ENCODE measurements at regions not wholly inside any gene's neighbourhood (a gene's known extent, or its start where the extent isn't known, plus 50 kb on each side); places are given as distances from the start of the nearest gene placed in this dataset.
"Not testable (repeated sequence)": the region's sequence is repeated elsewhere in the genome, so short reads cannot be mapped to it uniquely, and the experiment has no call there.

- Histone ChIP-seq H3K36me3 (ENCODE audit: control insufficient read depth in 2 of 2, insufficient read depth in 2 of 2, low read length in 1 of 2) (no peaks in the 10 kb centered on the region), H3K9me3 (ENCODE audit: control insufficient read depth in 2 of 2, insufficient read depth in 1 of 2, low read depth in 1 of 2, low read length in 1 of 2) (no peaks in the 10 kb centered on the region), H3K4me3 (ENCODE audit: low read depth in 1 of 2, low read length in 2 of 2) (no peak overlapping the region), H3K27me3 (ENCODE audit: control insufficient read depth in 1 of 2, insufficient read depth in 2 of 2, low read length in 2 of 2) (no peaks in the 10 kb centered on the region), H3K27ac (ENCODE audit: low read depth in 2 of 2, low read length in 1 of 2) (no peak overlapping the region), H3K4me1 (ENCODE audit: control insufficient read depth in 2 of 2, insufficient read depth in 2 of 2, low read length in 1 of 2) (peaks cover 0 to 7% of the 10 kb centered on the region in 2 donors)
- WGBS, 2 donors = 87 to 95% methylated on average over 3 of the region's 3 CpGs
Observed at GRCh38 chr3:40752492-40752891, 227.7 kb downstream of the ZNF621 start.

DNA sequence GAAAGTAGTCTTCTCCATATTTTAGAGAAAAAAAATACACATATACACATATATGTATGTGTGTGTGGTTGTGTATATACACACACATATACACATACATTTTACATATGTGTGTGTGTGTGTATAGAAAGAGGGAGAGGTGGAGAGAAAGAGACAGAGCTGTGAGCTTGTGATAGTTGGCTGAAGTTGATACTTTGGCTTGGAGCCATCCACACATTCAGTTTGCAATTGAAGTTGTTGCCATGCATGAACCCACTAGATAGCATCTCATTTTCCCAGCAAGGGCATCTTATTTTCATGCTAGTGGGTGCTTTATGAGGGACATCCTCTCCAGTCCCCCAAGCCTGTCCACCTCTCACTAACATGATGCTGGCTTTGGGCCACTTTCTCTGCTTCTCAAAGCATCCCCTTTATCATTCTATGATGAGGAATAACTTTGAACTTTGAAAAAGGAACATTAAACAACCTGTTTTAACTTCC, 228.6 kb downstream of the ZNF621 start:
- Histone ChIP-seq H3K4me1 (ENCODE audit: control insufficient read depth in 2 of 2, insufficient read depth in 2 of 2, low read length in 1 of 2) (peaks cover 0 to 7% of the 10 kb centered on the region in 2 donors), H3K27me3 (ENCODE audit: control insufficient read depth in 1 of 2, insufficient read depth in 2 of 2, low read length in 2 of 2) (no peaks in the 10 kb centered on the region), H3K9me3 (ENCODE audit: control insufficient read depth in 2 of 2, insufficient read depth in 1 of 2, low read depth in 1 of 2, low read length in 1 of 2) (no peaks in the 10 kb centered on the region), H3K27ac (ENCODE audit: low read depth in 2 of 2, low read length in 1 of 2) (no peak overlapping the region), H3K4me3 (ENCODE audit: low read depth in 1 of 2, low read length in 2 of 2) (no peak overlapping the region), H3K36me3 (ENCODE audit: control insufficient read depth in 2 of 2, insufficient read depth in 2 of 2, low read length in 1 of 2) (no peaks in the 10 kb centered on the region)

GRCh38 chr3:40753951-40754350, 229.2 kb downstream of the ZNF621 start:
- 39 to 64% methylated on average over 3 of the region's 3 CpGs for WGBS, 2 donors
- H3K27me3 ChIP-seq (ENCODE audit: control insufficient read depth in 1 of 2, insufficient read depth in 2 of 2, low read length in 2 of 2) = no peaks in the 10 kb centered on the region

DNA sequence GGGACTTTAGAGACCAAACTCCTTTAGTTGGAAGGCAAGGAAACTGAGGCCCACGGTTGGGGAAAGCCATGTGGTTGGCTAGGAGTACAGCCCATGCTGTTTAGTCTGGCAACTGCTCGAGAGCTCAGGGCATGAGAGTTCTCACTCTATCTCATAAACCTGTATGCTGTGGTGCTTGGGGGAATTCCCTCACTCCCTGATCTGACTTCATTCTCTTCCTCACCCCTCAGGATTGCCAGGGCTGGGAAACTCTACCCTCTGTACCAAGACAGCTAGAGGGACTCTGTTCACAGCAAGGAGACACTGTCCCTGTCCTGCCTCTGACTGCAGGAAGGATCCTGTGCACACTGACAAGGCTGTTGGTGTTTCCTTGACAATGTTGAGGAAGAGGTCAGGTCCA, 230.2 kb downstream of the ZNF621 start:
- WGBS, 2 donors = 42 to 45% methylated on average over 2 of the region's 2 CpGs
- no peaks in the 10 kb centered on the region for H3K27me3 ChIP-seq (ENCODE audit: control insufficient read depth in 1 of 2, insufficient read depth in 2 of 2, low read length in 2 of 2)
- H3K27ac ChIP-seq (ENCODE audit: low read depth in 2 of 2, low read length in 1 of 2) = no peak overlapping the region

More at GRCh38 chr3:40753951-40754350, 229.2 kb downstream of the ZNF621 start:
- H3K9me3 ChIP-seq (ENCODE audit: control insufficient read depth in 2 of 2, insufficient read depth in 1 of 2, low read depth in 1 of 2, low read length in 1 of 2) = no peaks in the 10 kb centered on the region
- H3K4me1 ChIP-seq (ENCODE audit: control insufficient read depth in 2 of 2, insufficient read depth in 2 of 2, low read length in 1 of 2) = peaks cover 0 to 7% of the 10 kb centered on the region in 2 donors
- H3K36me3 ChIP-seq (ENCODE audit: control insufficient read depth in 2 of 2, insufficient read depth in 2 of 2, low read length in 1 of 2) = no peaks in the 10 kb centered on the region
- no peak overlapping the region for H3K4me3 ChIP-seq (ENCODE audit: low read depth in 1 of 2, low read length in 2 of 2)
- H3K27ac ChIP-seq (ENCODE audit: low read depth in 2 of 2, low read length in 1 of 2) = no peak overlapping the region

GRCh38 chr3:40756500-40756899, 231.7 kb downstream of the ZNF621 start:
- Histone ChIP-seq H3K27ac (ENCODE audit: low read depth in 2 of 2, low read length in 1 of 2) (no peak overlapping the region), H3K4me3 (ENCODE audit: low read depth in 1 of 2, low read length in 2 of 2) (no peak overlapping the region), H3K36me3 (ENCODE audit: control insufficient read depth in 2 of 2, insufficient read depth in 2 of 2, low read length in 1 of 2) (no peaks in the 10 kb centered on the region), H3K27me3 (ENCODE audit: control insufficient read depth in 1 of 2, insufficient read depth in 2 of 2, low read length in 2 of 2) (no peaks in the 10 kb centered on the region), H3K4me1 (ENCODE audit: control insufficient read depth in 2 of 2, insufficient read depth in 2 of 2, low read length in 1 of 2) (peaks cover 0 to 7% of the 10 kb centered on the region in 2 donors), H3K9me3 (ENCODE audit: control insufficient read depth in 2 of 2, insufficient read depth in 1 of 2, low read depth in 1 of 2, low read length in 1 of 2) (no peaks in the 10 kb centered on the region)
- 88 to 97% methylated on average over 1 of the region's 1 CpG for WGBS, 2 donors

More for the DNA sequence above, 230.2 kb downstream of the ZNF621 start:
- H3K36me3 ChIP-seq (ENCODE audit: control insufficient read depth in 2 of 2, insufficient read depth in 2 of 2, low read length in 1 of 2) = no peaks in the 10 kb centered on the region
- no peak overlapping the region for H3K4me3 ChIP-seq (ENCODE audit: low read depth in 1 of 2, low read length in 2 of 2)
- H3K9me3 ChIP-seq (ENCODE audit: control insufficient read depth in 2 of 2, insufficient read depth in 1 of 2, low read depth in 1 of 2, low read length in 1 of 2) = no peaks in the 10 kb centered on the region
- H3K4me1 ChIP-seq (ENCODE audit: control insufficient read depth in 2 of 2, insufficient read depth in 2 of 2, low read length in 1 of 2) = peaks cover 0 to 7% of the 10 kb centered on the region in 2 donors

DNA sequence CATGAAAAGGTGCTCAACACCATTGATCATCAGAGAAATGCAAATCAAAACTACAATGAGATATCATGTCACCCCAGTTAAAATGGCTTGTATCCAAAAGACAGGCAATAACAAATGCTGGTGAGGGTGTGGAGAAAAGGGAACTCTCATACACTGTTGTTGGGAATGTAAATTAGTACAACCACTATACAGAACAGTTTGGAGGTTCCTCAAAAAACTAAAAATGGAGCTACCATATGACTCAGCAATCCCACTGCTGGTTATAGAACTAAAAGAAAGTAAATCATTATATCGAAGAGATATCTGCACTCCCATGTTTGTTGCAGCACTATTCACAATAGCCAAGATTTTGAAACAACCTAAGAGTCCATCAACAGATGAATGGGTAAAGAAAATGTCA, 238.0 kb downstream of the ZNF621 start:
- H3K4me3 ChIP-seq (ENCODE audit: low read depth in 1 of 2, low read length in 2 of 2); H3K36me3 ChIP-seq (ENCODE audit: control insufficient read depth in 2 of 2, insufficient read depth in 2 of 2, low read length in 1 of 2); H3K4me1 ChIP-seq (ENCODE audit: control insufficient read depth in 2 of 2, insufficient read depth in 2 of 2, low read length in 1 of 2); H3K9me3 ChIP-seq (ENCODE audit: control insufficient read depth in 2 of 2, insufficient read depth in 1 of 2, low read depth in 1 of 2, low read length in 1 of 2); H3K27ac ChIP-seq (ENCODE audit: low read depth in 2 of 2, low read length in 1 of 2); H3K27me3 ChIP-seq (ENCODE audit: control insufficient read depth in 1 of 2, insufficient read depth in 2 of 2, low read length in 2 of 2): not testable (repeated sequence)
- WGBS, 2 donors = 84 to 85% methylated on average over 1 of the region's 1 CpG

- no peaks in the 10 kb centered on the region for H3K27me3 ChIP-seq (ENCODE audit: control insufficient read depth in 1 of 2, insufficient read depth in 2 of 2, low read length in 2 of 2)
- 90 to 93% methylated on average over 4 of the region's 4 CpGs for WGBS, 2 donors
- no peak overlapping the region for H3K27ac ChIP-seq (ENCODE audit: low read depth in 2 of 2, low read length in 1 of 2)
- no peak overlapping the region for H3K4me3 ChIP-seq (ENCODE audit: low read depth in 1 of 2, low read length in 2 of 2)
- no peaks in the 10 kb centered on the region for H3K36me3 ChIP-seq (ENCODE audit: control insufficient read depth in 2 of 2, insufficient read depth in 2 of 2, low read length in 1 of 2)
- no peaks in the 10 kb centered on the region for H3K4me1 ChIP-seq (ENCODE audit: control insufficient read depth in 2 of 2, insufficient read depth in 2 of 2, low read length in 1 of 2)
- no peaks in the 10 kb centered on the region for H3K9me3 ChIP-seq (ENCODE audit: control insufficient read depth in 2 of 2, insufficient read depth in 1 of 2, low read depth in 1 of 2, low read length in 1 of 2)
Observed at GRCh38 chr3:40763807-40764206, 239.0 kb downstream of the ZNF621 start.

GRCh38 chr3:40764747-40765146, 240.0 kb downstream of the ZNF621 start:
- no peaks in the 10 kb centered on the region for H3K36me3 ChIP-seq (ENCODE audit: control insufficient read depth in 2 of 2, insufficient read depth in 2 of 2, low read length in 1 of 2)
- no peak overlapping the region for H3K4me3 ChIP-seq (ENCODE audit: low read depth in 1 of 2, low read length in 2 of 2)
- no peaks in the 10 kb centered on the region for H3K4me1 ChIP-seq (ENCODE audit: control insufficient read depth in 2 of 2, insufficient read depth in 2 of 2, low read length in 1 of 2)
- WGBS, 2 donors = 67 to 88% methylated on average over 2 of the region's 2 CpGs
- H3K9me3 ChIP-seq (ENCODE audit: control insufficient read depth in 2 of 2, insufficient read depth in 1 of 2, low read depth in 1 of 2, low read length in 1 of 2) = no peaks in the 10 kb centered on the region
- no peaks in the 10 kb centered on the region for H3K27me3 ChIP-seq (ENCODE audit: control insufficient read depth in 1 of 2, insufficient read depth in 2 of 2, low read length in 2 of 2)
- no peak overlapping the region for H3K27ac ChIP-seq (ENCODE audit: low read depth in 2 of 2, low read length in 1 of 2)

DNA sequence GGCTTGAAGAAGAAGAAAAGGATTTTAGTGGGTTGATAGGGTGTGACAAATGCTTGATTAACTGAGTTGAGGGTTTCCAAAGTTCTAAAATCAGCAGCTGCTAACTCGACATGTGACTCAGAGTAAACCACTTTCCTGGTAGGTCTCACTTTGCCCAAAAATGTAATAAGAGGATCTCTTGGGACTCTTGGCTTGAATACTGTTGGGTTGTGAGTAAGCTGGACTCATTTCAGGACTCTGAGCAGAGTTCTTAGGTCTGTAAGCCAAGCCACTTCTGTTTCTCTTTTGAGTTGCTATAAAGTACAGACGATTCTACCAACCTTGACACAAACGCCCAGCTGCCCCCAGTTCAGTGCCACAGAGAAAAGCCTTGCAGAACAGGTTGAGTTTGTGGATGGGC, 241.1 kb downstream of the ZNF621 start:
- Histone ChIP-seq H3K4me3 (ENCODE audit: low read depth in 1 of 2, low read length in 2 of 2) (no peak overlapping the region), H3K36me3 (ENCODE audit: control insufficient read depth in 2 of 2, insufficient read depth in 2 of 2, low read length in 1 of 2) (no peaks in the 10 kb centered on the region), H3K27ac (ENCODE audit: low read depth in 2 of 2, low read length in 1 of 2) (no peak overlapping the region), H3K27me3 (ENCODE audit: control insufficient read depth in 1 of 2, insufficient read depth in 2 of 2, low read length in 2 of 2) (no peaks in the 10 kb centered on the region), H3K9me3 (ENCODE audit: control insufficient read depth in 2 of 2, insufficient read depth in 1 of 2, low read depth in 1 of 2, low read length in 1 of 2) (no peaks in the 10 kb centered on the region), H3K4me1 (ENCODE audit: control insufficient read depth in 2 of 2, insufficient read depth in 2 of 2, low read length in 1 of 2) (no peaks in the 10 kb centered on the region)
- WGBS, 2 donors = 31 to 43% methylated on average over 3 of the region's 3 CpGs

- WGBS, 2 donors = 90 to 97% methylated on average over 2 of the region's 2 CpGs
- H3K4me3 ChIP-seq (ENCODE audit: low read depth in 1 of 2, low read length in 2 of 2) = no peak overlapping the region
- no peaks in the 10 kb centered on the region for H3K4me1 ChIP-seq (ENCODE audit: control insufficient read depth in 2 of 2, insufficient read depth in 2 of 2, low read length in 1 of 2)
- no peak overlapping the region for H3K27ac ChIP-seq (ENCODE audit: low read depth in 2 of 2, low read length in 1 of 2)
- no peaks in the 10 kb centered on the region for H3K9me3 ChIP-seq (ENCODE audit: control insufficient read depth in 2 of 2, insufficient read depth in 1 of 2, low read depth in 1 of 2, low read length in 1 of 2)
- no peaks in the 10 kb centered on the region for H3K36me3 ChIP-seq (ENCODE audit: control insufficient read depth in 2 of 2, insufficient read depth in 2 of 2, low read length in 1 of 2)
- H3K27me3 ChIP-seq (ENCODE audit: control insufficient read depth in 1 of 2, insufficient read depth in 2 of 2, low read length in 2 of 2) = no peaks in the 10 kb centered on the region
Observed at GRCh38 chr3:40766396-40766795, 241.6 kb downstream of the ZNF621 start.

Measured in esophagus (tissue), 2 donors.